ENCODE measurements at regions not wholly inside any gene's neighbourhood (a gene's known extent, or its start where the extent isn't known, plus 50 kb on each side); places are given as distances from the start of the nearest gene placed in this dataset.

GRCh38 chr3:193086681-193087080, 154.3 kb upstream of the PLAAT1 start:
- TF ChIP-seq CTCF (conservative IDR thresholded peaks at IDR 0.05; ENCODE audit: low read length) = no peak
- no peak for TF ChIP-seq EZH2phosphoT487 (IDR thresholded peaks at IDR 0.05; ENCODE audit: borderline replicate concordance, low read depth, low read length)

Measured in OCI-LY7 (cell line).